DND-41 (cell line): ENCODE measurements at regions not wholly inside any gene's neighbourhood (a gene's known extent, or its start where the extent isn't known, plus 50 kb on each side); places are given as distances from the start of the nearest gene placed in this dataset.

Source experiments
- ATAC-seq: fragments of 200-7000 bp; cut with Tn5 transposase; 3 replicates; pipeline ENCODE4 v1.9.1; 2021; ENCODE audit warnings: low read depth; ENCODE audit not compliant: insufficient read depth
- DNase-seq: peaks from one replicate; pipeline ENCODE4 v3.0.0-alpha.2; 2020
- H2AFZ ChIP-seq: 2 replicates; pipeline ENCODE4 v1.6.0; 2012; ENCODE audit warnings: low read depth, low read length
- H3K27ac ChIP-seq: 2 replicates; pipeline ENCODE4 v1.5.1; 2012; ENCODE audit warnings: low read length, inconsistent platforms
- H3K27me3 ChIP-seq: fragments of 200-600 bp; sonication (generic); 2 replicates; pipeline ENCODE4 v1.6.0; 2012; ENCODE audit warnings: low read length, mild to moderate bottlenecking, inconsistent platforms; ENCODE audit not compliant: insufficient read depth, poor library complexity
- H3K36me3 ChIP-seq: 2 replicates; pipeline ENCODE4 v1.5.1; 2012; ENCODE audit warnings: low read length, inconsistent platforms; ENCODE audit not compliant: insufficient read depth
- H3K4me1 ChIP-seq: 2 replicates; pipeline ENCODE4 v1.5.1; 2012; ENCODE audit warnings: mild to moderate bottlenecking, low read length; ENCODE audit not compliant: insufficient read depth
- H3K4me2 ChIP-seq: 2 replicates; pipeline ENCODE4 v1.6.0; 2012; ENCODE audit warnings: mild to moderate bottlenecking, moderate library complexity, low read length, inconsistent platforms; ENCODE audit not compliant: insufficient read depth
- H3K4me3 ChIP-seq, 2 experiments: fragments of 200-600 bp in 1 of 2; shearing (Covaris generic) in 1 of 2; 2 replicates each; pipeline ENCODE4 v1.5.1; 2012 to 2016; ENCODE audit warnings: inconsistent platforms in 2 of 2, low read length in 2 of 2, mild to moderate bottlenecking in 2 of 2, low read depth in 1 of 2, moderate library complexity in 1 of 2
- H3K79me2 ChIP-seq: 2 replicates; pipeline ENCODE4 v1.6.0; 2012; ENCODE audit warnings: low read length, inconsistent platforms; ENCODE audit not compliant: insufficient read depth
- H3K9ac ChIP-seq: 2 replicates; pipeline ENCODE4 v1.6.0; 2012; ENCODE audit warnings: low read depth, mild to moderate bottlenecking, inconsistent platforms, low read length, moderate library complexity
- H3K9me3 ChIP-seq: 2 replicates; pipeline ENCODE4 v1.5.1; 2012; ENCODE audit warnings: low read length, moderate library complexity, mild to moderate bottlenecking, inconsistent platforms; ENCODE audit not compliant: insufficient read depth, severe bottlenecking
- H4K20me1 ChIP-seq: 2 replicates; pipeline ENCODE4 v1.6.0; 2012; ENCODE audit warnings: low read length; ENCODE audit not compliant: insufficient read depth
- CTCF ChIP-seq: IDR thresholded peaks from 2 replicates; pipeline ENCODE4 v1.5.1; 2012; ENCODE audit warnings: borderline replicate concordance, low read length, moderate library complexity, mild to moderate bottlenecking; ENCODE audit not compliant: poor library complexity, severe bottlenecking; ENCODE audit errors: extremely low read depth
- EZH2 ChIP-seq: IDR thresholded peaks from 3 replicates; pipeline ENCODE4 v1.6.1; 2012; ENCODE audit warnings: borderline replicate concordance, low read depth, mild to moderate bottlenecking, moderate library complexity, low read length, inconsistent platforms; ENCODE audit not compliant: severe bottlenecking

- no peaks in the 10 kb centered on the region for H3K9me3 ChIP-seq
- no peak overlapping the region for H3K4me2 ChIP-seq
- H4K20me1 ChIP-seq: no peaks in the 10 kb centered on the region; the same call in 1 of the 2 replicates
- no peaks in the 10 kb centered on the region for H3K4me1 ChIP-seq
- ATAC-seq (no peak), DNase-seq (no peak)
- H3K9ac ChIP-seq: no peak overlapping the region
- no peak for TF ChIP-seq CTCF
- TF ChIP-seq EZH2: no peak
- peaks cover 9% of the 10 kb centered on the region for H3K27me3 ChIP-seq
- H3K79me2 ChIP-seq: no peaks in the 10 kb centered on the region
- H3K4me3 ChIP-seq: no peak overlapping the region
- no peak overlapping the region for H2AFZ ChIP-seq
- H3K36me3 ChIP-seq: no peaks in the 10 kb centered on the region
- no peak overlapping the region for H3K27ac ChIP-seq
Measured at GRCh38 chr7:36078816-36079360, 74.2 kb upstream of the EEPD1 start.

GRCh38 chr7:36079446-36080025 lies 73.5 kb upstream of the EEPD1 start:
- H3K9me3 ChIP-seq: no peaks in the 10 kb centered on the region
- DNase-seq: no peak
- H3K36me3 ChIP-seq: no peaks in the 10 kb centered on the region
- H3K4me3 ChIP-seq: no peak overlapping the region
- H3K27ac ChIP-seq: no peak overlapping the region
- H3K27me3 ChIP-seq: peaks cover 5% of the 10 kb centered on the region
- no peak overlapping the region for H2AFZ ChIP-seq
- H3K79me2 ChIP-seq: no peaks in the 10 kb centered on the region
- H3K4me2 ChIP-seq: no peak overlapping the region
- no peak for TF ChIP-seq EZH2
- no peak overlapping the region for H3K9ac ChIP-seq
- H4K20me1 ChIP-seq: no peaks in the 10 kb centered on the region
- ATAC-seq: no peak
- H3K4me1 ChIP-seq: no peaks in the 10 kb centered on the region

DNA sequence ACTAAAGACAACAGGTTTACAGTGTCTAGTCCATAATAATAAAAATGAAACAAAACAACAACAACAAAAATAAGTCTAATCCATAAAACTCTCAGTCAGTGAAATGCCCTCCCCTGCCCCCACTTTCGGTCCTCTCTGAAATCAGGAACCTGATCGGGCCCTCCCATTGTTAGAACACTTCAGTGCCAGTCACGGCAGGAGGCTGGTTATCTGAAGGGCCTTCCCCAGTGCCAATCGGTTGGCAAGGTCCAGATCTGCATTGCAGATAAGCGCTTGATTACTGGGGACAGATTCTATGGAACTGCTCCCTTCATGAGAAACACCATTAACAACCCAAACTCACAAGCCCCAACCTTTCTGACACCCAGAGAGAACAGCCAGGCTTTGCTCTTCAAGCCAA lies 72.2 kb upstream of the EEPD1 start:
- no peak overlapping the region for H3K9ac ChIP-seq
- no peak for DNase-seq
- H3K36me3 ChIP-seq: no peaks in the 10 kb centered on the region

More for the DNA sequence above, 72.2 kb upstream of the EEPD1 start:
- Histone ChIP-seq H3K9me3 (no peaks in the 10 kb centered on the region), H3K27ac (no peak overlapping the region), H4K20me1 (no peaks in the 10 kb centered on the region), H3K79me2 (no peaks in the 10 kb centered on the region), H3K4me3 (no peak overlapping the region), H2AFZ (no peak overlapping the region), H3K4me1 (no peaks in the 10 kb centered on the region), H3K4me2 (no peak overlapping the region), H3K27me3 (peaks cover 5% of the 10 kb centered on the region)
- TF ChIP-seq EZH2 (no peak), CTCF (no peak)
- ATAC-seq: no peak
